ELF-1 (cell line): ENCODE measurements at regions not wholly inside any gene's neighbourhood (a gene's known extent, or its start where the extent isn't known, plus 50 kb on each side); places are given as distances from the start of the nearest gene placed in this dataset.
A peak's percentile ranks its signal among the peaks of the same experiment; 100 is the strongest.
"Not testable (repeated sequence)": the region's sequence is repeated elsewhere in the genome, so short reads cannot be mapped to it uniquely, and the experiment has no call there.

ENCODE experiments used
- DNase-seq: peaks from one replicate; pipeline ENCODE4 v3.0.0-alpha.2; 2016; ENCODE audit warnings: low read depth, low spot score

DNA sequence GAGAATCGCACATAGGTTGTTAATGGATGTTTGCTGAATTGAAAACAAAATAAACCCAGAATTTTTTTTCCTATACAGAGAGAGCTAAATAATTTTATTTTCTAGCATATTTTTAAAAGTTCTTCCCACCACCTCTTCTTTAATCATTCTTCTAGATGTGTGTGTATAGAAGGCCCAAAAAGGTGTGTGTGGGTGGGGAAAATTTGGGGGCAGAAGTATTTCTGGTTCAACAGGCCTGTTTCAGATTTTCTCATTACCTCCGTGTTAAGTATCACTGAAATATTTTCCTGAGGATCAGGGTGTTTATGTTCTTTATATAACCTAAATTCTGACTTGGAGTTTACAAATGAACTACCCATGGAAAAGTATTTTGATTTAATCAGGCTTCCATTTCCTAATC is 144.2 kb upstream of the ZNF804B start:
- DNase-seq = no peak

DNA sequence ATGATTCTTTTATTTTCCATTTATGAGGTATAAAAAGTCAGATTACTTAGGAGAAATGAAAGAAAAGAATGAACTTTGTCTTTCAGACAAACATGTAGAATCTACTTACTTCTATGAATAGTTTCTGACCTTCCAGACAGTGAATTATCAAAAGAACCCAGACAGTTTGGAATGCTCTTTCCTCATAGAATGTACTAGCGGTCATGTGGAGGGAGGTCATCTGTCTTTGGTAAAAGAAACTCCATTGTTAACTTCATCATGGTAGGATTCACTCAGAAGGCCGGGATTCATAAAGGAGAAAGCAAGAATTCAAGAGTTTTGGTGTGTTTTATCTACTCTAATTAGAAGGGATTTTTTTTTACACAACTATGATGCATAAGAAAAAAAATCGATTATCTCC is 144.8 kb upstream of the ZNF804B start:
- no peak for DNase-seq

DNA sequence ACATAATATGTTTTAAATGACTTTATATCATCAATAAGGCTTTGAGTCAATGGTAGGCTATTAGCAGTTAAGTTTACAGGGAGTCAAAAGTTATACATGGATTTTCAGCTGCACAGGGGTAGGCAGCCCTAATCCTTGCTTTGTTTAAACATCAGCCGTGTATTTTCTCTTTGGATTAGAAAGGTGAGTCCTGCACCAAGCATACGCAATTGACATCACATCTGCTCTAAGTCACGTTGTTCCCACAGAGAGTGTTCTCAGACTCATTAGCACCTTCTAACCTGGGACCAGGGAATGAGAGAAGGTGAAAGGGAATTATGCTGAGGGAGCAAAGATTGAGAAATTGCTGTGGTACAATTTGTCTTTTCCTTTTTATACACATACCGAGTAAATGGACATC is 148.6 kb upstream of the ZNF804B start:
- DNase-seq = no peak

DNA sequence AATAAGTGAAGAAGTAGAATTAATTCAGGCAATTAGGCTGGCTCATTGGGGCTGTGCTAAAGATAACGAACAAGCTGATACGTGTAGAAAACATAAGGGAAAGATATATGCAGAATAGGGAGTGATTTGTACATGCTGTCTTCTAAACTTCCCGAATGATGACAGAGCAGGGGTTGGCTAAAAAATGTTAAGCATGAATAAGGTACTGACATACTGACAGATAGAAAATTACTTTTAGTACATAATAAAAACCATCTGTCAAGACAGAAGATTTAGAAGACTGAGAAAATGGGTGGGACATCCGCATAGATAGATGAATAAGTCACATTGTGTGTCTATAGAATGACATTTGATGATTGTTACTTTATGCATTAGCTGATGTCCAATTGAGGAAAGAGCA is 158.8 kb upstream of the ZNF804B start:
- DNase-seq = no peak

DNA sequence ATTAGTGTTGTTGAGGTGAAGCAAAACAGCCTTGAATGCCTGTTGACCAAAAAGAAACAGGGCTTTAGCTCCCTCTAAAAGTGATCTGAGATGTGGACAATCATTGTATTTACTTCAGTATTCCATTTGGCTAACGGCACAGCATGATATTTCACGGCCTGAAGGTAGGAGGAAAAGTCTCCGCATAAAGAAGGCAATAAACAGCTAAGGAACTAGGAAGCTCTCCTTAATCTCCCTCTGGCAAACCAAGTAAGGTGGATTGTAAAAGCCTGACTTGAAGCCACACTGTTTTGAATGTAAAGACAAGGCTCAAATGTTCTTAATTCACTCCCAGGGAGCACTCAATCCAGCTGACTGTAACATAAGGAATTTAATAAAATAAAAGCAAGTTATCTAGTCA is 160.0 kb upstream of the ZNF804B start:
- peak; percentile 10 for DNase-seq

DNA sequence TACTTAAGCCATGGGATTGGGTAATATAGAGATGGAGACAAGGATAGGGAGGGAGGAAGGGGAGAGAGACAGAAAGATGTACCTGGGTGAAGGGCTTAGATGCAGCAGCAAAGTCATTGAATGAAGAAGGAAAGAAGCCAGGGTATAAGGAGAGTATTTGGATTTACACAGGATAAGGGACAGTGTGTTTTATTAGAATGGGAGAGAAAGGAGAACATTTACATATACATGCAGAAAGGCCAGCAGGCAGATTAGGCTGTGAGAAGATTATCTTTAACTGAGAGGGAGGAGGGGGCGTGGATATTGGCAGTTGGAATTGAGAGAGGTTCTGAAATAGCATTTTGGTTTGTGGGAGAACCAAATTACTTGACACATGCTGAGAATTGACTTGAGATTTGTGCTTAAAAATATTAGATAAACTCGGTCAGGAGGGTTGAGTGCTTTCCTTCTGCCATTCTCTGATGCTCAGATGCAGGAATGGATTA is 161.5 kb upstream of the ZNF804B start:
- DNase-seq = no peak

DNA sequence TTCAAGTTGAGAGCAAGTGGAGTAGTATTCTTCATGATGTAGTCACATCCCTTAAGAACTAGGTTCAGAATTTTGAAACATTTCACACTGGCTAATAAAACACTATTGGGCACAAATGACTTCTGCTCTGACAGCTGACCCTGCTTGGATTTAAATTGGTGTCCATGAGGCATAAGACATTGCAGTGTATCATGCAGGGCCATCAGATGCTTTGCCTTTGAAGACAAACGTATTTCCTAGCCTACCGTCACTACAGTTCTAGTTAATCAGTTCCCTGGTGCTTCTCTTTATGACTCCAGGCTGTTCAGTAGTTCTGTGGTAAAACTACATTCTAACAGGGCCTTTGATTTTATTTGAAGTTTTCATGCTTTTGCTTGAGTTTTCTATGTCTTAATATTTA is 168.5 kb upstream of the ZNF804B start:
- no peak for DNase-seq

DNA sequence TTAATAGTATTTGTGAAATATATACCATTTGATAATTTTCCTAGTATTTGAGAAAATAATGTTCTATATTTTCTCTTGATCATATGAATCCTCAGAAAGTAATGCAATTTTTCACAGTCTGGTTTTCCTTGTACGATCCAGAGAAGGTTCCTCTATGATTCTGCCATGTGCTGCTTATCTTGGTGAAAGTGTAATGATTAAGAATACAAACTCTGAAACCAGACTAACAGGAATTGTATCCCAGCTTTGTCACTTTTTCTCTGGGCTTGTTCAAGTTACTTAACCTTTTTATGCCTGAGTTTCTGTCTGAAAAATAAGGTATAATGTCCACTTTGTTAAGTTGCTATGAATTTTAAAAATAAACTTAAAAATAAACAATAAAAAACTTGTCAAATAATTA is 169.6 kb upstream of the ZNF804B start:
- no peak for DNase-seq

DNA sequence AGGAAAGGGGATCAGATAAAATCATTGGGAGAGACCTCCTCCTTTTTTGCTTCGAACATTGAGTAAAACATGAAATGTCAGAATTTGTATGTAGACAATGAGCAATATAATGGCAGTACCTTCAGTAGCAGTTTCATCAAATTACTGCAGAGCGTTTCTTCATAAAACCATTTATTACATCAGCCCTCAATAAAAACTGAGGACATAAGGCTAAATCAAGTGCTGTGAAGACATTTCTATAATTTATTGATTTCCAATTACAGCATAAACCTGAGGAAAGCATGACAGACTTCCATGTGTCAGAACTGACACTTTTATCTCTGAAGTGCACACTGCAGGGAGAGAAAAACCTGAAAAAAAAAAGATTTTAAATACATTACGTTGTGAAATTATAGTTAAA is 172.6 kb upstream of the ZNF804B start:
- no peak for DNase-seq

DNA sequence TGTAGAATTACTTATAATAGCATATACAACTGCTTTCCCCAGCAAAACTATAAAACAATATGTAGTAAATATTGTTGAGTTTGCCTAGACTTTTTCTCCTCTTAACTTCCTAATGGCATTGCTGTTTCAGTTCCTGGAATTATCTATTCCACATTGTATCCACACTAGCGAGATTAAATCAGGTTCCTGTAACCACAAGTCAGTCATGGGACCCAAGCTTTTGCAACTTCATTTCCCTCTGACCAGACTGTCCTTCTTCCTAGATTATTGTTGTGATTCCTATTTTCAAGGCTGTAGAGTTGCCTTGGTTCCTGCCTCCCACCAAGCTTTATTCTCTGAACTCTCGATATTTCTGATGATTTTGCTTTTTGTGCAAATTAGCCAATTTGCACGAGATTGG is 173.3 kb upstream of the ZNF804B start:
- DNase-seq = no peak

DNA sequence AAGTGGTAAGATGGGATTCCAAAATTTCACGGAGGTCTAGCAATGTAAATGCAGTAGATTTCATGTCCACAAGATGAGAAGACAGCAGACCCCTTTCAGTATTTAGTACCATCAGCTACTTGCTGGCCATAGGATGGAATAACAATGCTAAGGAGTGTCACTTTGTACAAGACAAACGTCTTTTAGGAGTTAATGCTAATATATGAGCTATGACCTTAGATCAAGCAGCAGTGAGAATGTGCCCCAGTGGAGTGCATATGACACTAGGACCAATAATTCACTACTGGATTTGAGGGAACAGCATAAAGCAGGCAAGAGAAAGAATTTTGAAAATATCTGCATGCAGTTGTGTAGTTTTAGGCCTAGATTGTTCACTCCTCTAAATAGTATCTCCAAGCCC is 182.8 kb upstream of the ZNF804B start:
- no peak for DNase-seq

DNA sequence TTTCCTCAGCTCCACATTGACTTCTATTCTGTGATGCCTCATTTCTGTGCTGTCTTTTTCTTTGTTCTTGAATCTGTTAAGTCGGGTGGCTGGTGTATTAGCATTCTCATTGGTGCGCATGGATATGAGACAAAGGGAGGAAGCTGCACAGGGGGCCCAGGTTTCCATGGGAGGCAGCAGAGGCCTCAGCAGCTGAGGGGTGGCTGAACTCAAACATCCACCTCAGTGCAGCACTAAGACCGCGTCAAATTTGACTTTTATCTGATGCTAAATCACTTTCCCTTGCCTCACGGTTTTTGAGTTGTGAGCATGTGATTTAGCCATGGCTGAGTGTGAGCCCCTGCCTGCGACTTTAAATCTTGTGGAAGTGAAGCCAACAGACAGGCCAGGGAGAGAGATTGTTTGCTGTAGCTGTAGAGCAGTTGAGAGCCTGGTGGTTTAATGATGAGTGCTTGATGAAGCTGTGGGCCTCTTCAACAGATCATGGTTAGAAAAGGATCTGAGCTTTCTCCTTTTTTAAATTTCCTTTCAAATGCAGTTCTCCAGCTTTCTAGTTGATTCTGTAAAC is 193.3 kb upstream of the ZNF804B start:
- DNase-seq = no peak

DNA sequence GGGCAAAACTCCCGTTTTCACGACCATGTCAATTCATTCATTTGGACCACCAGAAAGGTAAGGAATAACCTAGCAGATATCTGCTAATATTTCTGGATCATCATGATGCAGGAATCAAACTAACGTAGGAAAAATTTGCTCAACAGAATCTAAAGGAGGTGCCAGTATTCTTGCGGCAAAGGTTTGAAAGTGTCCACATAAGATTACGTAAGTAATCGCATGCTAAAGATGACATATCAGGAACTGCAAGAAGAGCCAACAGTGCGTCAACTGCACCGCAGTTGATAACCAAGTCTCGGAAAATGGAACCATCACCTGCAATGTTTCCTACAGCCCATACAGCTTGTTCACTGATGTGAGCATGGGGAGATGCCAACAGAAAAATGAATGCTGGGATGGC is 194.1 kb upstream of the ZNF804B start:
- DNase-seq = no peak

DNA sequence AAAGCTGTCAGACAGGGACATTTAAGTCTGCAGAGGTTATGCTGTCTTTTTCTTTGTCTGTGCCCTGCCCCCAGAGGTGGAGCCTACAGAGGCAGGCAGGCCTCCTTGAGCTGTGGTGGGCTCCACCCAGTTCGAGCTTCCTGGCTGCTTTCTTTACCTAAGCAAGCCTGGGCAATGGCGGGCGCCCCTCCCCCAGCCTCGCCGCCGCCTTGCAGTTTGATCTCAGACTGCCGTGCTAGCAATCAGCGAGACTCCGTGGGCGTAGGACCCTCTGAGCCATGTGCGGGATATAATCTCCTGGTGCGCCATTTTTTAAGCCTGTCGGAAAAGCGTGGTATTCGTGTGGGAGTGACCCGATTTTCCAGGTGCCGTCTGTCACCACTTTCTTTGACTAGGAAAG is 203.1 kb upstream of the ZNF804B start:
- DNase-seq = not testable (repeated sequence)

DNA sequence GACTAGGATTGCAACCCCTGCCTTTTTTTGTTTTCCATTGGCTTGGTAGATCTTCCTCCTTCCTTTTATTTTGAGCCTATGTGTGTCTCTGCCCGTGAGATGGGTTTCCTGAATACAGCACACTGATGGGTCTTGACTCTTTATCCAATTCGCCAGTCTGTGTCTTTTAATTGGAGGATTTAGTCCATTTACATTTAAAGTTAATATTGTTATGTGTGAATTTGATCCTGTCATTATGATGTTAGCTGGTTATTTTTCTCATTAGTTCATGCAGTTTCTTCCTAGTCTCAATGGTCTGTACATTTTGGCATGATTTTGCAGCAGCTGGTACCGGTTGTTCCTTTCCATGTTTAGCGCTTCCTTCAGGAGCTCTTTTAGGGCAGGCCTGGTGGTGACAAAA is 204.7 kb upstream of the ZNF804B start:
- not testable (repeated sequence) for DNase-seq

DNA sequence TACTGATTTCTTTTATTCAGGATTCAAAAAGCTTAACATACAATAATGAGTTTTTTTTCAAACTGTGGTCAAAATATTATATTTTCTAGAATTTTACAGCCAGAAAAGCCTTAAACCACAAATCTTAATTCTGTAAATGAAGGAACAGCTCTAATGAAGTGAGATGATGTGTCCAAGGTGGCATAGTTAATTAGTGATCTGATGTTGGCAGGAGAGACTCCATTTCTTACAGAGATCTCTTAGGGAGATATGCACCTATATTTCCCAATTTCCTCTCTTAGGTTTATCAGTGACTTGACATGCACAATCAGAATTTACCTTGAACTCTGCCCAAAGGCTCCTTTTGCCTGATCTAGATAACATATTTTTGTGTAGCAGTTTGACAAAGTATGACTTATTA is 211.1 kb upstream of the ZNF804B start:
- no peak for DNase-seq

DNA sequence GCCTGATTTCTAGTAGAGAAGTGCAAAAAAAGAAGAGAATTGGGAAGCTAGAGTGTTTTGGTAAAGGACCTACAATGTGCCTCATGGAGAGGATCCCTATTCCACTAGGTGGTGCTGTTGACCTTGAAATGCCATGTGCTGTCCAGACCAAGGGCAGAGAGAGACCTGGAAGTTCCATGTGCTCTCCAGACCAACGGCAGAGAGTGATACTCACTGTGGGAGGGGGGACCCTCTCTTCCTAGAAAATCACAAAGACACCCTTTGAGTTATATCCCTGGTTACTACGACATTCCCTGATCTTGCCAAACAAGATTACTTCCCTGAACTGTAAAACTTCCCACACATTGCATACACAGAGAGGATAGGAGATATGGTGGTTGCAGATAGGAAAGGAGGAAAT is 212.7 kb upstream of the ZNF804B start:
- DNase-seq = peak; percentile 71

DNA sequence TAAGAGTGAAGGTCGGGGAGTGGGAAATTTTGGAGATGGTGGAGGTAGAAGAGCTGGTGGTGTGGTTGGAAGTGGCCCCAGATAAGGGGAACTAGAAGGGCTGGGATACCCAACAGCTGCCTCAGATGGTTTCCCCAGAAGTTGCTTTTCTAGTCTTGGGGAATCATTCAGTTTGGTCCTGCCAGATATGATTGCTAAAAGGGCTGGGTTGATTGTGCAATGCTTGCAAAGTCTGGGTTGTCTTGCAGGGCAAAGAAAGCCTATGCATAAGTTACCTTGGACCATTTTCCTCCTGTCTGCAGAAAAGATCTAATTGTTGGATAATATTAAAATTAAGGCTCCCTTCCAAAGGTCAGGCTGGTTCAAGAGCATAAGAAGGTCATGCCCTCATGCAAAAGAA is 213.8 kb upstream of the ZNF804B start:
- no peak for DNase-seq

DNA sequence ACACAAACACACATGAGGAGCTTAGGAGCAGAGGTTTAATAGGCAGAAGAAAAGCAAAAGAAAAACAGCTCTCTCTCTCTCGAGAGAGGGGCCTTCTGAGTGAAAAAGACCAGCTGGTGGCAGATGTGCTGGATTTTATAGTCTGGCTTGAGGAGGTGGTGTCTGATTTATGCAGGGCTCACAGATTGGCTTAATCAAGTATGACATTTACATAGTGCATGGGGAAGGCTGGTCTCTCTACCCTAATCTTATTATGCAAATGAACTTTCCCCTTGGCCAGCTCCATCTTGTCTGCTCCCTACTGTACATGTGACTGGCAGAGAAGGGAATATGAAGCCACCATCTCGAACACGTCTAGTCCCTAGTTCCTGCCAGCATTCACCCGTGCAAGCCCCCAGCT is 219.5 kb upstream of the ZNF804B start:
- DNase-seq = no peak

DNA sequence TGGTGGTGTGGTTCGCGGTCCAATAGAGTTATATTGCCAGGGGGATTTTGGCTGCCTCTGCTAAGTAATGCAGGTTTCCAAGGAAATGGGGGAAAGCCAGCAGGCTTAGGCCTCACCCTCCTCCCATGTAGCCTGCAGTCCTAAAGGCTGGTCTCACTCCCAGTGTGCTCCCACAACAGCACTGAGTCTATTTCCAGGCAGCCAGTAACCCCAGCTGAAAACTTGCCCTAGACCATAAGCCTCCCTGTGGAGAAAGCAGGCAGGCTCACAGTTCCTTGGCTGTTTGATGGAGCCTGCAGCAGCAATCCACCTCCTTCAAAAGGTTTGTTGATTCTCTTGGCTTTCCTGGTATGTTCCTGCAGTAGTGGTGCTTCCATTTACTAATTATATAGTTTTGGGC is 220.0 kb upstream of the ZNF804B start:
- DNase-seq = no peak

DNA sequence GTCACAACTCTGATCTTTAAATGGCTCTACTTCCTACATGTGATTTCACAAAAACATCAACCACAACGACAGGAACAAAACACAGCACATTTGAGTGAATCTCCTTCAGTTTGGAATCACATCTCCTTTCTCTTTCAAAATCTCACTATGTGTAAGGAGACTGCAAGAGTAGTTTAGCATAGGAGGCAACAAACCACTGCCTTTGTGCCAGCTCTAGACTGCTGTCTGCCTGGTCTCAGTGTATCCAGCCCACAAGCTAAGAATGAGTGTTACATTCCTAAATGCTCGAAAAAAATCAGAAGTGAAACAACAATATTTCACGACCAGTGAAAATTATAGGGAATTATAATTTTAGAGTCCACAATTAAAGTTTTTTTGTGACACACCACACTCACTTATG is 217.0 kb upstream of the STEAP4 start:
- DNase-seq = no peak

DNA sequence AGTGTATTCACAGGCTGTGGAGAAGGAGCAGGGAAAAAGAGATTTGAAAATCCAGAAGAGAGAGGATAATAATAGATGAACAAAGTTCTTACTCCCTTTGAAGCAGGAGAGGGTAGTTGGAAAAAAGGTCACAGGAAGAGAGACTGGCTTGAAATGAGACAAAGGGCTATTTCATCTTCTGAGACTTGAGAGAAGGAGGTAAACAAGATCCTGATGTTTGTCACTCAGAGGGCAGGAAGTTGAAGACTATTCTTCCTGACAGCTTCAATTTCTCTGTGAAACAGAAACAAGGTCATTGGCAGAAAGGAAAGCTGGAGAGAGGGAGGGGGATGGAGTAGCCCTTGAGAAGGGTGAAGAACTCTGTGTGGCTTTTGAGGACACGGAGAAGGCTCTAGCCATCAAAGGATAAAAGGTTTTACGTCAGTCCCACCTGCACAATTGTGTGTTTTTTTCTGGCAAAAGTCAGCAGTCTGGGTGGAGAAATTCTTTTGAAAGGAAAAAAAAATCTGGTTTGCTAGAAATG is 216.1 kb upstream of the STEAP4 start:
- DNase-seq = no peak

DNA sequence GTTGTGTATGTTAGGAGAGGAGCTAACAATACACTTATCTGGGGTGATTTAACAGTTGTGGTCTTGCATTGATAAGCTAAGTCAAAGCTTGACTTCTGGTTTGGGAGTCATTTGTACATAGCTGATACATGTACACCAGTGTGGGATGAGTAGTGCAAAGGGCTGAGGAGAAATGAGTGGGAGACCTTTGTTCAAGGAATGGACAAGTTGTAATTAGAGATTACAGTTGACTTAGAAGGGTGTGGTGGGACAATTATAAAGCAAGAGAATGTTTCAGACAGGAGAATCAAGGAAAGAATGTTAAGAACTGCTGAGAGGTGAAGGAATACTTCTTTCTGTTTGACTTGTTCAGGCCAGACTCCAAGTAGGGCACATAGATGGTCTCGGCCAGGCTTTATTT is 209.7 kb upstream of the STEAP4 start:
- no peak for DNase-seq

DNA sequence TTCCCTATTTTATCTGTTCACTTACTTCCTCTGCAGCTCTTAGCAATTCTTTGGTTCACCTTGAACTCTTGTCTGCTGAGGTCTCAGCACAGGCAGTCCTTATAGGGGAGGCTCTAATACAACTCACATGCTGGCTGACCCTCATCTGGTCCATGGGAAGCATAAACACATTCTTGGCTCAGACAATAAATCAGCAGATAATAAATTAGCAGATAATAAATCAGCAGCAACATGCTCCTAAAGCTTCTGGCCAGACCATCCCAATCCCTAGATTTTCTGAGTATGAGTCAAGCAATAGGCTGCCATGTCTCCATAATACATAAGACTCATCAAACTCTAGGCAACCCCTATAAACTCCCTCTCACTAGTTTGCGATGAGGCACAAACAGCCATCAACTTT is 208.6 kb upstream of the STEAP4 start:
- no peak for DNase-seq
